K562 (cell line): ENCODE measurements at regions not wholly inside any gene's neighbourhood (a gene's known extent, or its start where the extent isn't known, plus 50 kb on each side); places are given as distances from the start of the nearest gene placed in this dataset.

Experiments used
- ATAC-seq: fragments of 200-7000 bp; cut with Tn5 transposase; 3 replicates; pipeline ENCODE4 v1.9.1; 2020; ENCODE audit warnings: moderate library complexity
- BruUV-seq: library from RNA; stranded (reverse); fragments of 400-500 nt; replicated peaks from 2 replicates; lab custom pipeline; 2021; lab: Mats Ljungman, UMichigan
- CTCF ChIA-PET: fragments of 300-600 bp; formaldehyde crosslinking; extraction: SDS; loops from one replicate; lab custom pipeline; 2021; ENCODE audit warnings: low intra/inter-chr PET ratio; lab: Yijun Ruan, JAX
- POLR2A ChIA-PET: fragments of 300-600, 350-650 bp; sonication (Branson Sonifier 250); formaldehyde crosslinking; extraction: SDS; loops from one replicate; lab custom pipeline; 2021; ENCODE audit warnings: antibody characterized with exemption, inconsistent platforms; lab: Yijun Ruan, JAX
- DNase-seq, 4 experiments: peaks; one replicate each; pipeline versions ENCODE4 v3.0.0 to v3.0.0-alpha.2; 2011 to 2018; ENCODE audit warnings: low spot score in 3 of 4, mixed read lengths in 3 of 4; ENCODE audit errors: extremely low read depth in 1 of 4
- FAIRE-seq: peaks from 2 replicates; lab custom pipeline; 2011; peaks lifted over from hg19 to GRCh38; lab: Jason Lieb, UNC
- H2AFZ ChIP-seq: 2 replicates; pipeline ENCODE4 v1.6.0; 2011; ENCODE audit warnings: low read depth, low read length, control low read depth, inconsistent platforms
- H3K27ac ChIP-seq: fragments of 200-600 bp; 3 replicates; pipeline ENCODE4 v1.8.0; 2011; ENCODE audit warnings: low read depth, mild to moderate bottlenecking, control low read depth, inconsistent platforms, low read length, moderate library complexity, mixed read lengths; ENCODE audit errors: extremely low read depth
- H3K27me3 ChIP-seq, 2 experiments: fragments of 300-600 bp in 1 of 2; 2 replicates in 1 of 2; 3 replicates in 1 of 2; pipeline versions ENCODE4 v1.6.0 to v1.8.0; 2011; ENCODE audit warnings: inconsistent platforms in 2 of 2, low read length in 2 of 2, mild to moderate bottlenecking in 1 of 2, mixed read lengths in 1 of 2, moderate library complexity in 1 of 2; ENCODE audit not compliant: control insufficient read depth in 2 of 2, insufficient read depth in 2 of 2
- H3K36me3 ChIP-seq: fragments of 300-600 bp; 3 replicates; pipeline ENCODE4 v1.8.0; 2011; ENCODE audit warnings: mild to moderate bottlenecking, low read length, inconsistent platforms; ENCODE audit not compliant: control insufficient read depth, insufficient read depth
- H3K4me1 ChIP-seq, 2 experiments: fragments of 200-600 bp in 1 of 2; replicated peaks in 1 of 2; 2 replicates in 1 of 2; 3 replicates in 1 of 2; pipeline versions ENCODE4 v1.5.1 to v1.8.0; 2011; ENCODE audit warnings: inconsistent platforms in 2 of 2, low read length in 2 of 2, mild to moderate bottlenecking in 1 of 2, mixed read lengths in 1 of 2, moderate library complexity in 1 of 2; ENCODE audit not compliant: control insufficient read depth in 2 of 2, insufficient read depth in 2 of 2
- H3K4me2 ChIP-seq: 2 replicates; pipeline ENCODE4 v1.6.1; 2011; ENCODE audit warnings: low read length, control low read depth, inconsistent platforms, mixed read lengths; ENCODE audit not compliant: insufficient read depth
- H3K4me3 ChIP-seq: fragments of 200-600 bp; sonication (generic), shearing (Covaris generic); 2 replicates; pipeline ENCODE4 v1.5.1; 2016; ENCODE audit warnings: control low read depth, inconsistent platforms
- H3K79me2 ChIP-seq: fragments of 200-600 bp; 3 replicates; pipeline ENCODE4 v1.8.0; 2011; ENCODE audit warnings: low read length, inconsistent platforms; ENCODE audit not compliant: control insufficient read depth, insufficient read depth
- H3K9ac ChIP-seq, 2 experiments: 2 replicates each; pipeline versions ENCODE4 v1.6.0 to v1.6.1; 2011; ENCODE audit warnings: low read depth in 2 of 2, low read length in 2 of 2, control low read depth in 1 of 2, inconsistent platforms in 1 of 2, mild to moderate bottlenecking in 1 of 2, mixed read lengths in 1 of 2; ENCODE audit not compliant: insufficient read depth in 1 of 2
- H3K9me1 ChIP-seq: one replicate; pipeline ENCODE4 v1.6.0; 2011; ENCODE audit warnings: inconsistent platforms, mild to moderate bottlenecking, low read length, moderate library complexity; ENCODE audit not compliant: control insufficient read depth, insufficient read depth
- H3K9me3 ChIP-seq: replicated peaks from 2 replicates; pipeline ENCODE4 v1.5.1; 2011; ENCODE audit warnings: low read depth, low read length, inconsistent platforms; ENCODE audit not compliant: control insufficient read depth, insufficient read depth
- H4K20me1 ChIP-seq: replicated peaks from 2 replicates; pipeline ENCODE4 v1.6.1; 2011; ENCODE audit warnings: low read length, inconsistent platforms, mixed read lengths; ENCODE audit not compliant: control insufficient read depth, insufficient read depth
- BRD9 ChIP-seq: fragments of 450-650 bp; IDR thresholded peaks from 2 replicates; pipeline ENCODE4 v1.6.1; 2018; ENCODE audit warnings: low read depth; ENCODE audit not compliant: partially characterized antibody
- REST ChIP-seq, 2 experiments: fragments of 450-650 bp; formaldehyde crosslinking in 1 of 2; IDR thresholded peaks; 2 replicates each; pipeline versions ENCODE4 v1.4.0 to v1.6.1; 2014 to 2020; ENCODE audit warnings: mild to moderate bottlenecking in 2 of 2, borderline replicate concordance in 1 of 2, low read depth in 1 of 2
- SIRT6 ChIP-seq: IDR thresholded peaks from one replicate; pipeline ENCODE4 v1.6.1; 2012; ENCODE audit warnings: low read depth, mild to moderate bottlenecking, control low read depth, inconsistent platforms, low read length, moderate library complexity
- SREBF2 ChIP-seq: sonication (generic); formaldehyde crosslinking; IDR thresholded peaks from 2 replicates; pipeline ENCODE4 v1.4.0; 2020; ENCODE audit warnings: mild to moderate bottlenecking, missing genetic modification reagents
- TCF7 ChIP-seq: sonication (generic); IDR thresholded peaks from 2 replicates; pipeline ENCODE4 v1.6.1; 2016; ENCODE audit warnings: antibody characterized with exemption, borderline replicate concordance
- XRCC5 ChIP-seq: fragments of 200-400 bp; formaldehyde crosslinking; IDR thresholded peaks from 2 replicates; pipeline ENCODE4 v1.6.1; 2017; ENCODE audit warnings: low read depth, mild to moderate bottlenecking, low read length
- ZNF121 ChIP-seq: sonication (generic); formaldehyde crosslinking; conservative IDR thresholded peaks from 2 replicates; pipeline ENCODE4 v1.8.0; 2022; ENCODE audit warnings: missing genetic modification reagents
- ZNF224 ChIP-seq: sonication (generic); formaldehyde crosslinking; IDR thresholded peaks from 2 replicates; pipeline ENCODE4 v1.8.0; 2022; ENCODE audit warnings: mild to moderate bottlenecking, missing genetic modification reagents
- ZNF41 ChIP-seq: fragments of 250-450 bp; sonication (Bioruptor Pico); conservative IDR thresholded peaks from 2 replicates; pipeline ENCODE4 v1.4.0; 2020; ENCODE audit warnings: mild to moderate bottlenecking
- WGBS: fragments of 100-300 bp; shearing (Covaris generic); methylation state at CpG from one replicate; pipeline ENCODE4 v1.1.6; 2016; ENCODE audit warnings: low coverage, mixed read lengths; ENCODE audit not compliant: insufficient coverage; ENCODE audit errors: missing lambda C conversion rate; 5-methylcytosine and 5-hydroxymethylcytosine counted together
- in situ Hi-C: fragments of 300-500 bp; cut with MboI; formaldehyde crosslinking; loops from 4 replicates; pipeline ENCODE4 v1.15.0; 2018; ENCODE audit warnings: inconsistent platforms, mixed read lengths
- intact Hi-C: fragments of 100-400 bp; cut with micrococcal nuclease; formaldehyde crosslinking; loops from 2 replicates; pipeline ENCODE4 v1.14.2; 2022
- TF ChIP-seq, protein P1 (sequence below): sonication (generic); formaldehyde crosslinking; IDR thresholded peaks from 2 replicates; pipeline ENCODE4 v1.8.0; 2022; ENCODE audit warnings: missing genetic modification reagents, mild to moderate bottlenecking, borderline replicate concordance

DNA sequence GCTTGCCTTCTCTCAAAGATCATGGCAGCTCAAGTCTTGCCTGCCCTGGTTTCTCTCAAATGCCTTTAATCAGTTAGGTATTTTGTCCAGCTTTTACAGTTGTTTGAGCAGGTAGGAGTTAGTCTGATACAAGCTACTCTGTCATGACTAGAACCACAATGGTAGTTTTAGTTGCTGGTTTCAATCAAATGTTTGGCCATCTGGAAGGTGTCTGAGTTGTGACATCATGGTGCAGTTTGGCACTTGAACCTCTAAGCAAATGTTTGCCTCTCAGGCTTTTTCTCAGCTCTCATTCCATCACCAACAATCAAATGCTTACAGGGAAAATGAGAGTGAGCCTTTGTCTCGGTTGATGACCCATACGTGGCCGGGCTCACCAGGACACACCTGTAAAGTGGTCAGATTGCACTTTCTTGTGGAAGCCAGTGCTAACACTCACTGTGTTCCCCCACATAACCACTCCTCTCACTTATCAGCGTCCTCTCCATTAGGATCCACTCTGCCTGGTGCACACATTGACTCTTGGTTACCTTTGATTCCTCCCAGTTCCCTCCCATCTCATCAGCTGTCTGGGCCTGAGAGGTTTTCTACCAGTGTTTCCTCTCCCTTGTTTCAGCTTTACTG is 67.5 kb downstream of the CCDC185 start:
- WGBS, result 0% methylated on average over 4 of the region's 4 CpGs
- DNase-seq, result no peak
- H3K9me3 ChIP-seq, result no peaks in the 10 kb centered on the region
- in situ Hi-C loops, result no loop called here
- FAIRE-seq, result no peak
- H3K79me2 ChIP-seq, result no peaks in the 10 kb centered on the region
- intact Hi-C loops, result no loop called here
- CTCF ChIA-PET, result interaction anchor here (0.6 kb wide), 1 partner anchor 1466 kb away, joined by 4 read pairs; no protein-coding TSS in a partner anchor
- ATAC-seq, result no peak
- H3K4me1 ChIP-seq, result no peaks in the 10 kb centered on the region
- H3K27ac ChIP-seq, result no peak overlapping the region
- H3K36me3 ChIP-seq, result no peaks in the 10 kb centered on the region
- no peak overlapping the region for H3K9ac ChIP-seq
- no peak overlapping the region for H2AFZ ChIP-seq
- H3K27me3 ChIP-seq, result peaks cover 0 to 18% of the 10 kb centered on the region in 2 experiments; a peak in 2 of 5 replicates
- H3K9me1 ChIP-seq, result no peaks in the 10 kb centered on the region
- H3K4me3 ChIP-seq, result no peak overlapping the region
- POLR2A ChIA-PET, result interaction anchor here (0.7 to 1.9 kb wide), 3 partner anchors 11 to 31 kb away, joined by 3 to 5 read pairs (median 3); no protein-coding TSS in a partner anchor
- no peak overlapping the region for H3K4me2 ChIP-seq
- H4K20me1 ChIP-seq, result no peaks in the 10 kb centered on the region
- BruUV-seq, result no TSS peak
- no peak for TF ChIP-seq ZNF224 (CRISPR knock-in tag)
- TF ChIP-seq, protein P1, sequence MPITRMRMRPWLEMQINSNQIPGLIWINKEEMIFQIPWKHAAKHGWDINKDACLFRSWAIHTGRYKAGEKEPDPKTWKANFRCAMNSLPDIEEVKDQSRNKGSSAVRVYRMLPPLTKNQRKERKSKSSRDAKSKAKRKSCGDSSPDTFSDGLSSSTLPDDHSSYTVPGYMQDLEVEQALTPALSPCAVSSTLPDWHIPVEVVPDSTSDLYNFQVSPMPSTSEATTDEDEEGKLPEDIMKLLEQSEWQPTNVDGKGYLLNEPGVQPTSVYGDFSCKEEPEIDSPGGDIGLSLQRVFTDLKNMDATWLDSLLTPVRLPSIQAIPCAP (CRISPR knock-in tag), result no peak
- TF ChIP-seq SREBF2 (CRISPR knock-in tag), result no peak
- no peak for TF ChIP-seq TCF7
- no peak for TF ChIP-seq XRCC5
- no peak for TF ChIP-seq ZNF41 (CRISPR knock-in tag)
- no peak for TF ChIP-seq ZNF121 (CRISPR knock-in tag)
- no peak for TF ChIP-seq REST (IDR thresholded peaks at IDR 0.05; ENCODE audit: borderline replicate concordance)
- no peak for TF ChIP-seq REST (CRISPR knock-in tag; IDR thresholded peaks at IDR 0.05; ENCODE audit: low read depth)
- no peak for TF ChIP-seq SIRT6
- no peak for TF ChIP-seq BRD9
